Activated CD8-positive, alpha-beta T cell treated with anti-CD3 and anti-CD28 coated beads for 36 hours (primary cell): ENCODE measurements at regions not wholly inside any gene's neighbourhood (a gene's known extent, or its start where the extent isn't known, plus 50 kb on each side); places are given as distances from the start of the nearest gene placed in this dataset.

Source experiments
- ATAC-seq: fragments of 200-7000 bp; cut with Tn5 transposase; one replicate; pipeline ENCODE4 v1.10.0; 2021; ENCODE audit warnings: mild to moderate bottlenecking, moderate library complexity
- CTCF ChIA-PET: fragments of 350-600 bp; sonication (Branson Sonifier 250); formaldehyde crosslinking; loops from one replicate; lab custom pipeline; 2021; ENCODE audit warnings: antibody characterized with exemption; lab: Charles Lee
- POLR2A ChIA-PET: fragments of 350-600 bp; sonication (Branson Sonifier 250); formaldehyde crosslinking; loops from one replicate; lab custom pipeline; 2021; ENCODE audit warnings: antibody characterized with exemption; lab: Charles Lee
- DNase-seq: peaks from one replicate; pipeline ENCODE4 v3.0.0-alpha.2; 2020
- H3K27ac Mint-ChIP-seq: one replicate; pipeline ENCODE4 v1.8.0; 2021; ENCODE audit warnings: mild to moderate bottlenecking, mixed read lengths
- H3K27me3 Mint-ChIP-seq: one replicate; pipeline ENCODE4 v1.8.0; 2021; ENCODE audit warnings: mixed read lengths
- H3K36me3 Mint-ChIP-seq: one replicate; pipeline ENCODE4 v1.8.0; 2021; ENCODE audit warnings: low read depth, mixed read lengths
- H3K4me1 Mint-ChIP-seq: one replicate; pipeline ENCODE4 v1.8.0; 2021; ENCODE audit warnings: low read depth, mixed read lengths
- H3K4me3 Mint-ChIP-seq: one replicate; pipeline ENCODE4 v1.8.0; 2021; ENCODE audit warnings: mild to moderate bottlenecking, moderate library complexity, mixed read lengths
- H3K9me3 Mint-ChIP-seq: one replicate; pipeline ENCODE4 v1.8.0; 2021; ENCODE audit warnings: mixed read lengths
- CTCF ChIP-seq: fragments of 200-600 bp; IDR thresholded peaks from one replicate; pipeline ENCODE4 v1.8.0; 2022; ENCODE audit warnings: antibody characterized with exemption, mild to moderate bottlenecking
- intact Hi-C: fragments of 100-400 bp; cut with micrococcal nuclease; formaldehyde crosslinking; loops from one replicate; pipeline ENCODE4 v1.10.0; 2022

- Mint-ChIP-seq H3K9me3 (peaks cover 13% of the 10 kb centered on the region), H3K36me3 (no peaks in the 10 kb centered on the region), H3K4me3 (no peak overlapping the region), H3K4me1 (no peaks in the 10 kb centered on the region), H3K27ac (no peak overlapping the region), H3K27me3 (no peaks in the 10 kb centered on the region)
- CTCF ChIA-PET: no interaction called here
- ATAC-seq (no peak), DNase-seq (no peak)
- no peak for TF ChIP-seq CTCF
- intact Hi-C loops: no loop called here
- POLR2A ChIA-PET: no interaction called here
Observed at GRCh38 chr4:28565396-28565795, 1704.8 kb downstream of the STIM2 start.

DNA sequence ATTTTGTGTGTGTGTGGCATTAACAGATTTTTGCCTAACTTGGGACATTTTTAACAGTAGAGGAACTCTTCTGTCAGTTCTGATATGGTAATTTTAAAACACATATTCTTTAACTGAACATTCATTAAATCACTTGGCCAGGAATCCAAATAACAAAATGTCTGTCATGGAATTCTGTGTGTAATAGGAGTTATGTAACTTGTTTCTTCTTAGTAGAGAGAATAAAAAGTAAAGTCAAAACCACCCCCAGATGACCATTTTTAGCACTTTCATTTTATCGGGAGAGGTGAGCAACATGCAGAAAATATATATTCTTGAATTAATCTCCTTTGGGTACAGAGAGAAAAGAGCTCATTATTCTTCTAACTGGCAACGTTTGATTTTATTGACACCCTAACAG is 1740.3 kb downstream of the STIM2 start:
- ATAC-seq: no peak

GRCh38 chr4:28621591-28621990 is 1761.0 kb downstream of the STIM2 start:
- Mint-ChIP-seq H3K4me3 (no peak overlapping the region), H3K27me3 (no peaks in the 10 kb centered on the region), H3K27ac (no peak overlapping the region), H3K9me3 (peaks cover 7% of the 10 kb centered on the region), H3K36me3 (no peaks in the 10 kb centered on the region), H3K4me1 (no peaks in the 10 kb centered on the region)
- TF ChIP-seq CTCF: no peak
- POLR2A ChIA-PET: no interaction called here
- CTCF ChIA-PET: no interaction called here
- DNase-seq (no peak), ATAC-seq (no peak)
- intact Hi-C loops: no loop called here

More for the DNA sequence above, 1740.3 kb downstream of the STIM2 start:
- Mint-ChIP-seq H3K4me1 (no peaks in the 10 kb centered on the region), H3K27me3 (no peaks in the 10 kb centered on the region), H3K4me3 (no peak overlapping the region), H3K36me3 (no peaks in the 10 kb centered on the region), H3K27ac (no peak overlapping the region), H3K9me3 (peaks cover 9% of the 10 kb centered on the region)
- DNase-seq: no peak
- no peak for TF ChIP-seq CTCF
- ChIA-PET CTCF (no interaction called here), POLR2A (no interaction called here)
- intact Hi-C loops: no loop called here

DNA sequence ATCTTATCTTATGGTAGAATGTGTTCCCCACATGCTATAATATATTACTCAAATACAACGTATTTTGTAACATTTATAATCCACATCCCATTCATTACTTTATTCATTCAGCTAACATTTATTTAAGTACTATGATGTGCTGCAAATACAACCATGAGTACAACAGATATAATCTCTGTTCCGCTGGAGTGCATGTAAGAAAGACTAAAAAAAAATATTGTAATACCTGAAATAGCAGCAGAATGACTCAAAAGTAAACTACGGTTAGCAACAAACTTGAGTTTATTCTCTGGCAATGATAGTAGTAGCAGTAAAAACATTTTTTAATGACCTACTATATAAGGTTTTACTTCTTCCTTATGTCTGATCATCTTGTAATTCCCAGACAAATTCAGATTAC is 1776.3 kb downstream of the STIM2 start:
- Mint-ChIP-seq H3K4me1 (no peaks in the 10 kb centered on the region), H3K27me3 (no peaks in the 10 kb centered on the region), H3K36me3 (no peaks in the 10 kb centered on the region), H3K9me3 (peaks cover 6% of the 10 kb centered on the region), H3K27ac (no peak overlapping the region), H3K4me3 (no peak overlapping the region)
- CTCF ChIA-PET: no interaction called here
- no peak for TF ChIP-seq CTCF
- ATAC-seq: no peak
- intact Hi-C loops: no loop called here
- no peak for DNase-seq
- POLR2A ChIA-PET: no interaction called here

DNA sequence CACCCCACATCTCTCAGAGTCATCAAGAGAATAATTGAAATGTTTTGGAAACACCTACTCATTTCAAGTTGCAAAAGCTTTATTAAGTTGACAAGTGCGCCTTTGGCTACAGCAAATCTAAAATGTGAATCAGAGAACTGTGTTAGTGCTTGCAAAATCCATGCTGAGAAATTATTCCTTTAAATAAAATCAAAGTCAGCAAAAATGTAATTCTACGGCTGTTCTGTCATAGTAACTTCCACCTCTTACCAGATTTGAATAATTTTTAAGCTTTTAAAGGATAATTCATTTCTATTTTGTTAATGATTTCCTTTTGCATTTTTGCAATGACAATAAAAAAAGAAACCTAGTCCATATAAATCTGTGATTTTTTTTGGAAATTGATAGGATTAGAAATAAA is 1779.1 kb downstream of the STIM2 start:
- H3K27me3 Mint-ChIP-seq: no peaks in the 10 kb centered on the region
- no peaks in the 10 kb centered on the region for H3K4me1 Mint-ChIP-seq
- peaks cover 5% of the 10 kb centered on the region for H3K9me3 Mint-ChIP-seq
- H3K36me3 Mint-ChIP-seq: no peaks in the 10 kb centered on the region
- no peak for DNase-seq
- intact Hi-C loops: no loop called here
- ATAC-seq: no peak
- CTCF ChIA-PET: no interaction called here
- no peak for TF ChIP-seq CTCF
- H3K4me3 Mint-ChIP-seq: no peak overlapping the region
- POLR2A ChIA-PET: no interaction called here
- H3K27ac Mint-ChIP-seq: no peak overlapping the region
